ENCODE measurements at regions not wholly inside any gene's neighbourhood (a gene's known extent, or its start where the extent isn't known, plus 50 kb on each side); places are given as distances from the start of the nearest gene placed in this dataset.

- no peaks in the 10 kb centered on the region for H3K36me3 ChIP-seq (ENCODE audit: control insufficient read depth, insufficient read depth, low read length)
- no peak for DNase-seq (ENCODE audit: low read depth)
- ChIA-PET POLR2A (no interaction called here), CTCF (no interaction called here)
- H3K4me3 ChIP-seq (ENCODE audit: low read depth, low read length) = no peak overlapping the region
- TF ChIP-seq CTCF (IDR thresholded peaks at IDR 0.05; ENCODE audit: insufficient read depth, low read depth, low read length) = no peak
- H3K27me3 ChIP-seq (ENCODE audit: control insufficient read depth, insufficient read depth, low read length) = no peaks in the 10 kb centered on the region
These were observed 132.3 kb upstream of the NEO1 start for GRCh38 chr15:72919936-72920465.

DNA sequence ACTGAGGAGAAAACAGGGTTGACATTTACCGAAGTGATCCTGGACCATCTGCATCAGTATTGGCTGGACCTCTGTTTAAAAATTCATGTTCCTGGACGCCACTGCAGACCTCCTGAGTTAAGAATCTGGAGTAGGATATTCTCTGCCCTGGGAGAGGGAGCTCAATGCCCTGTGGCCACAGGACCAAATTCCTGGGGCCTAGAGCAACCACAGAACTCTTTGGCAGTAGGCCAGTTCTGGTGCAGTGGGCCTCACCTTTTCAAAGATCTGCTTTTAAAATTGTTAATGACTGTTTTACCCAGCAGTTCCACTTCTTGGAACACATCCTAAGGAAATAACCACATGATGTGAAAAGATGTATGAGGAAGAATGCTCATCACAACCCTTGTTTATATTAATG, 133.3 kb upstream of the ADPGK start:
- ChIA-PET POLR2A (no interaction called here), CTCF (no interaction called here)
- Histone ChIP-seq H3K36me3 (ENCODE audit: control insufficient read depth, insufficient read depth, low read length) (no peaks in the 10 kb centered on the region), H3K27me3 (ENCODE audit: control insufficient read depth, insufficient read depth, low read length) (no peaks in the 10 kb centered on the region), H3K4me3 (ENCODE audit: low read depth, low read length) (no peak overlapping the region)
- DNase-seq (ENCODE audit: low read depth) = no peak
- TF ChIP-seq CTCF (IDR thresholded peaks at IDR 0.05; ENCODE audit: insufficient read depth, low read depth, low read length) = no peak

- Histone ChIP-seq H3K27me3 (ENCODE audit: control insufficient read depth, insufficient read depth, low read length) (no peaks in the 10 kb centered on the region), H3K4me3 (ENCODE audit: low read depth, low read length) (no peak overlapping the region), H3K36me3 (ENCODE audit: control insufficient read depth, insufficient read depth, low read length) (no peaks in the 10 kb centered on the region)
- no peak for TF ChIP-seq CTCF (IDR thresholded peaks at IDR 0.05; ENCODE audit: insufficient read depth, low read depth, low read length)
- ChIA-PET CTCF (no interaction called here), POLR2A (no interaction called here)
- no peak for DNase-seq (ENCODE audit: low read depth)
These were observed 132.8 kb upstream of the ADPGK start for GRCh38 chr15:72916378-72916777.

DNA sequence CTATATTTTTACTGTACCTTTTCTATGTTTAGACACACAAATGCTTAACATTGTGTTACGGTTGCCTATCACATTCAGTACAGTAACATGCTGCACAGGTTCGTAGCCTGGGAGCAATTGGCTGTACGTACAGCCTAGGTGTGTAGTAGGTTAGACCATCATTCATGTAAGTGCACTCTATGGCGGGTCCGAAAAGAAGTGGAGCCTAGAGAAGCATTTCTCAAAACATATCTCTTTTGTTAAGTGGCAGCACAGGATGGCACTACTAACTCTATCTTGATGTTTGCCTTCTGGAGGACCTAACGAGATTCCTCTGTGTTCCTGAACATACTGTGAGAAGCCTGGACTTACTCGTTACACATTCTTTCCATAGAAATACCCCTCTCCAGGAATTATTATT, 132.3 kb upstream of the ADPGK start:
- no peak for TF ChIP-seq CTCF (IDR thresholded peaks at IDR 0.05; ENCODE audit: insufficient read depth, low read depth, low read length)
- no peak for DNase-seq (ENCODE audit: low read depth)
- Histone ChIP-seq H3K4me3 (ENCODE audit: low read depth, low read length) (no peak overlapping the region), H3K36me3 (ENCODE audit: control insufficient read depth, insufficient read depth, low read length) (no peaks in the 10 kb centered on the region), H3K27me3 (ENCODE audit: control insufficient read depth, insufficient read depth, low read length) (no peaks in the 10 kb centered on the region)
- POLR2A ChIA-PET = no interaction called here
- CTCF ChIA-PET = no interaction called here

GRCh38 chr15:72912996-72913395, 129.4 kb upstream of the ADPGK start:
- ChIA-PET CTCF (no interaction called here), POLR2A (no interaction called here)
- no peak for TF ChIP-seq CTCF (IDR thresholded peaks at IDR 0.05; ENCODE audit: insufficient read depth, low read depth, low read length)
- H3K4me3 ChIP-seq (ENCODE audit: low read depth, low read length) = no peak overlapping the region
- H3K36me3 ChIP-seq (ENCODE audit: control insufficient read depth, insufficient read depth, low read length) = no peaks in the 10 kb centered on the region
- no peaks in the 10 kb centered on the region for H3K27me3 ChIP-seq (ENCODE audit: control insufficient read depth, insufficient read depth, low read length)
- DNase-seq (ENCODE audit: low read depth) = no peak

All from BJ (cell line).